ENCODE measurements at regions not wholly inside any gene's neighbourhood (a gene's known extent, or its start where the extent isn't known, plus 50 kb on each side); places are given as distances from the start of the nearest gene placed in this dataset.
"Not testable (repeated sequence)": the region's sequence is repeated elsewhere in the genome, so short reads cannot be mapped to it uniquely, and the experiment has no call there.

- H3K9me3 ChIP-seq = no peaks in the 10 kb centered on the region
- TF ChIP-seq, protein P1, sequence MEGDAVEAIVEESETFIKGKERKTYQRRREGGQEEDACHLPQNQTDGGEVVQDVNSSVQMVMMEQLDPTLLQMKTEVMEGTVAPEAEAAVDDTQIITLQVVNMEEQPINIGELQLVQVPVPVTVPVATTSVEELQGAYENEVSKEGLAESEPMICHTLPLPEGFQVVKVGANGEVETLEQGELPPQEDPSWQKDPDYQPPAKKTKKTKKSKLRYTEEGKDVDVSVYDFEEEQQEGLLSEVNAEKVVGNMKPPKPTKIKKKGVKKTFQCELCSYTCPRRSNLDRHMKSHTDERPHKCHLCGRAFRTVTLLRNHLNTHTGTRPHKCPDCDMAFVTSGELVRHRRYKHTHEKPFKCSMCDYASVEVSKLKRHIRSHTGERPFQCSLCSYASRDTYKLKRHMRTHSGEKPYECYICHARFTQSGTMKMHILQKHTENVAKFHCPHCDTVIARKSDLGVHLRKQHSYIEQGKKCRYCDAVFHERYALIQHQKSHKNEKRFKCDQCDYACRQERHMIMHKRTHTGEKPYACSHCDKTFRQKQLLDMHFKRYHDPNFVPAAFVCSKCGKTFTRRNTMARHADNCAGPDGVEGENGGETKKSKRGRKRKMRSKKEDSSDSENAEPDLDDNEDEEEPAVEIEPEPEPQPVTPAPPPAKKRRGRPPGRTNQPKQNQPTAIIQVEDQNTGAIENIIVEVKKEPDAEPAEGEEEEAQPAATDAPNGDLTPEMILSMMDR (IDR thresholded peaks at IDR 0.05) = no peak
- TF ChIP-seq POLR2A (IDR thresholded peaks at IDR 0.05) = no peak
- DNase-seq = no peak
- H3K27me3 ChIP-seq = no peaks in the 10 kb centered on the region
- H3K36me3 ChIP-seq = no peaks in the 10 kb centered on the region
- no peaks in the 10 kb centered on the region for H3K4me1 ChIP-seq
- H3K4me3 ChIP-seq (replicated peaks in 1 of 3) = no peak overlapping the region
- H3K27ac ChIP-seq = no peak overlapping the region
- 67 to 75% methylated on average over 8 of the region's 8 CpGs for WGBS, 2 donors
- intact Hi-C loops (cut with DNase I) = no loop called here
Observed at GRCh38 chr3:8436661-8437287, 64.8 kb upstream of the LMCD1 start.

- no peak overlapping the region for H3K27ac ChIP-seq
- H3K27me3 ChIP-seq = no peaks in the 10 kb centered on the region
- no peak for TF ChIP-seq POLR2A (IDR thresholded peaks at IDR 0.05)
- TF ChIP-seq, protein P1 (IDR thresholded peaks at IDR 0.05) = no peak
- H3K36me3 ChIP-seq = no peaks in the 10 kb centered on the region
- H3K4me3 ChIP-seq (replicated peaks in 1 of 3) = no peak overlapping the region
- no peaks in the 10 kb centered on the region for H3K9me3 ChIP-seq
- peaks cover 0 to 1% of the 10 kb centered on the region in 2 donors for H3K4me1 ChIP-seq
- intact Hi-C loops (cut with DNase I) = no loop called here
- 82 to 88% methylated on average over 7 of the region's 7 CpGs for WGBS, 2 donors
- DNase-seq = no peak
Observed at GRCh38 chr3:8438507-8439079, 63.0 kb upstream of the LMCD1 start.

- H3K4me1 ChIP-seq = peaks cover 0 to 16% of the 10 kb centered on the region in 2 donors
- not testable (repeated sequence) for H3K9me3 ChIP-seq; H3K27ac ChIP-seq; H3K4me3 ChIP-seq (replicated peaks in 1 of 3); H3K36me3 ChIP-seq; DNase-seq; H3K27me3 ChIP-seq
- WGBS, 2 donors = no CpG with 5 or more reads among the region's 30 CpGs
- intact Hi-C loops (cut with DNase I) = loop anchor here (5.0 kb wide), 1 partner anchor 167 kb away; no protein-coding TSS in a partner anchor
Observed at GRCh38 chr3:8440142-8440541, 61.5 kb upstream of the LMCD1 start.

DNA sequence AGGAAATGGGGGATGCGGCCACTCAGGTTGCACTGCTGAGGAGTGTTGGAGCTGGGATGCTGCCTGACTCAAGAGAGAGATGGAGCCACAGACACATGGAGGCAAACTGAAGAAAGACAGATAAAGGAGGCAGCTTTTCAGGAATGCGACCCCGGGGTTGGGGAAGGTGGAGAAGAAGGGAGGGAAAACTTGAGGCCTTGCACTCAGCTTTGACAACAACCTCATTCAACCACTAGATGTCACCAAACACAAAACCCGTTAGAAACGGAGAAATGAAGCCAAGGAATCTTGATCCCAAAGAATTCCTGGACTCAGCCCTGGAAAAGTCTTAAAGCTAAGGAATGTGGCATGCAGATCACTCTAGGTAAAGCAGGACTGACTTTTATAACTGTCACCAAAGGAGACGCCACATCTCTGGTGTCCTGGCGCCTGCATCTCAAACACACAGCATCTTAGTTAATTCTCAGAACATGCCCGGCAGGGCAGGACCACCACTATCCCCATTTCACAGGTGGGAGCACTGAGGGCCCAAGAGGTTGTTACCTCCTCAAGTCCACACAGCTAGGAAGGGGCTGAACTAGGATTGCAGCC, 59.6 kb upstream of the LMCD1 start:
- Histone ChIP-seq H3K27me3 (no peaks in the 10 kb centered on the region), H3K4me3 (replicated peaks in 1 of 3) (no peak overlapping the region), H3K9me3 (no peaks in the 10 kb centered on the region), H3K36me3 (no peaks in the 10 kb centered on the region), H3K4me1 (peaks cover 0 to 16% of the 10 kb centered on the region in 2 donors), H3K27ac (no peak overlapping the region)
- TF ChIP-seq, protein P1 (IDR thresholded peaks at IDR 0.05) = peak; percentile 25 to 80 (median 56)
- no peak for TF ChIP-seq POLR2A (IDR thresholded peaks at IDR 0.05)
- intact Hi-C loops (cut with DNase I) = loop anchor here (2.0 to 5.0 kb wide), 2 partner anchors 165 to 181 kb away; no protein-coding TSS in a partner anchor
- WGBS, 2 donors = 45 to 52% methylated on average over 8 of the region's 8 CpGs
- peak in 1 of 2 donors; percentile 4 for DNase-seq

DNA sequence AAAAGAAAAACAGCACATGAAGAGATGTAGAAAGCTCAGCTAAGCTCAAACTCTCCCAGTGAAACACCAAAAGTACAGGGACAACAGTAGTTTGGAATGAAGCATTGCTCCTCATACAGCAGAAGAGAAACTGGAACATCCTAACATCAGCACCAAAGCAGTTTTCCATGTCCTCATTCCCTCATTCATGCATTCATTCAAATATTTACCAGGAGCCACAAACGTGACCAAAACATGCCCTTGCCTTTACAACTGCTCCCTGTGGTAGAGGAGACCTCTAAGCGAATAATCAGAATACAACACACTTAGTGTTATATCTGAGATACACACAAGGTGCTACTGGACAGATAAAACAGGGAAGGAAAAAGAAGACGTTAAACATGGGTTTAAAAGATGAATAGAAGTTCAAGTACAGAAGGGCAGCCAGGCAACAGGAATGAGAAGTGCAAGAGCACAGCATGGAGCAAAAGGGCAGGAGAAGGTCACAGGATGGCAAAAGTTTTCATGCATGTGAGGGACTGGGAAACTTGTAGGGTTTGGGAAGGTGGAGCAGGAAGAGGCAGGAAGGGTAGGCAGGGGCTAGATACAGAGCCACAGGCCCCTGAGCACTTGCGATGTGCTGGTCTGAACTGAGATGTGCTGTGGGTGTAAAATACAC, 58.5 kb upstream of the LMCD1 start:
- H3K36me3 ChIP-seq = no peaks in the 10 kb centered on the region
- H3K27ac ChIP-seq = no peak overlapping the region
- H3K4me3 ChIP-seq (replicated peaks in 1 of 3) = no peak overlapping the region
- TF ChIP-seq, protein P1 (IDR thresholded peaks at IDR 0.05) = no peak
- no peak for TF ChIP-seq POLR2A (IDR thresholded peaks at IDR 0.05)
- H3K27me3 ChIP-seq = no peaks in the 10 kb centered on the region
- intact Hi-C loops (cut with DNase I) = loop anchor here (2.0 to 5.0 kb wide), 2 partner anchors 164 to 180 kb away; no protein-coding TSS in a partner anchor
- peaks cover 0 to 16% of the 10 kb centered on the region in 2 donors for H3K4me1 ChIP-seq
- no peak for DNase-seq
- 75 to 82% methylated on average over 4 of the region's 4 CpGs for WGBS, 2 donors
- H3K9me3 ChIP-seq = no peaks in the 10 kb centered on the region
